GM12878 (cell line): ENCODE measurements at regions not wholly inside any gene's neighbourhood (a gene's known extent, or its start where the extent isn't known, plus 50 kb on each side); places are given as distances from the start of the nearest gene placed in this dataset.

Experiments
- ATAC-seq: fragments of 200-7000 bp; cut with Tn5 transposase; 3 replicates; pipeline ENCODE4 v1.9.1; 2020; ENCODE audit warnings: mild to moderate bottlenecking, moderate library complexity
- BruUV-seq: library from RNA; stranded (reverse); fragments of 400-500 nt; replicated peaks from 2 replicates; lab custom pipeline; 2021; lab: Mats Ljungman, UMichigan
- CTCF ChIA-PET: fragments of 300-600 bp; sonication (Branson Sonifier 250); formaldehyde crosslinking; extraction: SDS; loops from one replicate; lab custom pipeline; 2021; ENCODE audit warnings: inconsistent platforms; lab: Yijun Ruan, JAX
- POLR2A ChIA-PET: fragments of 350-600 bp; formaldehyde crosslinking; extraction: SDS; loops from one replicate; lab custom pipeline; 2021; ENCODE audit warnings: inconsistent platforms; lab: Charles Lee
- RAD21 ChIA-PET: fragments of 300-600 bp; sonication (Branson Sonifier 250); formaldehyde crosslinking; loops from one replicate; lab custom pipeline; 2023; ENCODE audit warnings: antibody characterized with exemption; ENCODE audit not compliant: unreplicated experiment; lab: Charles Lee
- SMC1A ChIA-PET: fragments of 300-600 bp; sonication (Branson Sonifier 250); formaldehyde crosslinking; loops from one replicate; lab custom pipeline; 2023; ENCODE audit not compliant: unreplicated experiment, uncharacterized antibody; lab: Charles Lee
- DNase-seq: peaks from one replicate; pipeline ENCODE4 v3.0.0-alpha.2; 2011; ENCODE audit warnings: low read depth, low spot score
- FAIRE-seq: peaks from 3 replicates; lab custom pipeline; 2011; peaks lifted over from hg19 to GRCh38; lab: Jason Lieb, UNC
- H2AFZ ChIP-seq: 2 replicates; pipeline ENCODE4 v1.6.0; 2011; ENCODE audit warnings: low read depth, low read length, control low read depth; ENCODE audit not compliant: control insufficient read depth
- H3K27ac ChIP-seq: 2 replicates; pipeline ENCODE4 v1.5.1; 2011; ENCODE audit warnings: control low read depth; ENCODE audit not compliant: control insufficient read depth, insufficient read depth
- H3K27me3 ChIP-seq, 2 experiments: replicated peaks in 1 of 2; 2 replicates each; pipeline versions ENCODE4 v1.6.0 to v1.6.1; 2011; ENCODE audit warnings: low read length in 1 of 2; ENCODE audit not compliant: control insufficient read depth in 2 of 2, insufficient read depth in 2 of 2
- H3K36me3 ChIP-seq, 2 experiments: 2 replicates each; pipeline ENCODE4 v1.5.1; 2011; ENCODE audit warnings: low read length in 1 of 2; ENCODE audit not compliant: control insufficient read depth in 2 of 2, insufficient read depth in 2 of 2
- H3K4me1 ChIP-seq: 2 replicates; pipeline ENCODE4 v1.6.1; 2011; ENCODE audit warnings: mild to moderate bottlenecking, low read length, moderate library complexity, mixed read lengths; ENCODE audit not compliant: control insufficient read depth, insufficient read depth
- H3K4me2 ChIP-seq: 2 replicates; pipeline ENCODE4 v1.6.0; 2011; ENCODE audit warnings: control low read depth; ENCODE audit not compliant: control insufficient read depth, insufficient read depth
- H3K4me3 ChIP-seq: fragments of 200-600 bp; sonication (generic); 2 replicates; pipeline ENCODE4 v1.5.1; 2016
- H3K79me2 ChIP-seq: 2 replicates; pipeline ENCODE4 v1.6.0; 2011; ENCODE audit warnings: low read length; ENCODE audit not compliant: control insufficient read depth, insufficient read depth
- H3K9ac ChIP-seq: 2 replicates; pipeline ENCODE4 v1.8.0; 2011; ENCODE audit warnings: low read length, control low read depth, mixed read lengths; ENCODE audit not compliant: control insufficient read depth, insufficient read depth
- H3K9me3 ChIP-seq: replicated peaks from 3 replicates; pipeline ENCODE4 v1.5.1; 2011; ENCODE audit warnings: mild to moderate bottlenecking, low read length; ENCODE audit not compliant: control insufficient read depth, insufficient read depth
- H4K20me1 ChIP-seq: 2 replicates; pipeline ENCODE4 v1.6.0; 2011; ENCODE audit not compliant: control insufficient read depth, insufficient read depth
- ATF7 ChIP-seq: fragments of 450-650 bp; IDR thresholded peaks from 2 replicates; pipeline ENCODE4 v1.6.1; 2016; ENCODE audit warnings: low read depth, mild to moderate bottlenecking
- HCFC1 ChIP-seq: fragments of 150-350 bp; IDR thresholded peaks from 2 replicates; pipeline ENCODE4 v1.6.1; 2014; ENCODE audit warnings: low read length
- JUNB ChIP-seq: IDR thresholded peaks from 2 replicates; pipeline ENCODE4 v1.6.1; 2016; ENCODE audit warnings: antibody characterized with exemption, mild to moderate bottlenecking
- MXI1 ChIP-seq: fragments of 150-350 bp; IDR thresholded peaks from 2 replicates; pipeline ENCODE4 v1.6.1; 2011; ENCODE audit warnings: low read depth, mild to moderate bottlenecking, inconsistent platforms, low read length, improper control_type of control experiment
- RBBP5 ChIP-seq: fragments of 200-600 bp; sonication (generic); conservative IDR thresholded peaks from 2 replicates; pipeline ENCODE4 v1.6.1; 2016
- SIN3A ChIP-seq: IDR thresholded peaks from 2 replicates; pipeline ENCODE4 v1.6.1; 2012; ENCODE audit warnings: low read depth, low read length, improper control_type of control experiment
- SREBF1 ChIP-seq: IDR thresholded peaks from 2 replicates; pipeline ENCODE4 v1.6.1; 2012; ENCODE audit warnings: mild to moderate bottlenecking, low read length
- TARDBP ChIP-seq: IDR thresholded peaks from 2 replicates; pipeline ENCODE4 v1.6.1; 2016; ENCODE audit warnings: borderline replicate concordance
- TBL1XR1 ChIP-seq: IDR thresholded peaks from 2 replicates; pipeline ENCODE4 v1.6.1; 2012; ENCODE audit warnings: low read depth, low read length, improper control_type of control experiment
- TCF12 ChIP-seq: IDR thresholded peaks from 2 replicates; pipeline ENCODE4 v1.6.1; 2011; ENCODE audit warnings: low read depth, mild to moderate bottlenecking, low read length
- ZNF592 ChIP-seq: fragments of 450-650 bp; IDR thresholded peaks from 2 replicates; pipeline ENCODE4 v1.6.1; 2017; ENCODE audit warnings: mild to moderate bottlenecking, moderate library complexity
- WGBS: methylation state at CpG from one replicate; pipeline ENCODE4 v1.1.6; 2016; ENCODE audit warnings: low lambda C conversion rate; ENCODE audit not compliant: insufficient replicate concordance, insufficient coverage; ENCODE audit errors: missing lambda C conversion rate; 5-methylcytosine and 5-hydroxymethylcytosine counted together
- in situ Hi-C: fragments of 300-500 bp; cut with MboI; formaldehyde crosslinking; loops from 9 replicates; pipeline ENCODE4 v1.14.3; 2018; ENCODE audit warnings: mixed read lengths
- intact Hi-C: fragments of 100-400 bp; cut with micrococcal nuclease; formaldehyde crosslinking; loops from one replicate; pipeline ENCODE4 v1.14.2; 2022; ENCODE audit not compliant: unreplicated experiment
- TF ChIP-seq, protein P1 (sequence below): IDR thresholded peaks from 2 replicates; pipeline ENCODE4 v1.6.1; 2012; ENCODE audit warnings: low read length, inconsistent platforms
- TF ChIP-seq, protein P2 (sequence below): fragments of 450-650 bp; IDR thresholded peaks from 2 replicates; pipeline ENCODE4 v1.6.1; 2017; ENCODE audit warnings: borderline replicate concordance

DNA sequence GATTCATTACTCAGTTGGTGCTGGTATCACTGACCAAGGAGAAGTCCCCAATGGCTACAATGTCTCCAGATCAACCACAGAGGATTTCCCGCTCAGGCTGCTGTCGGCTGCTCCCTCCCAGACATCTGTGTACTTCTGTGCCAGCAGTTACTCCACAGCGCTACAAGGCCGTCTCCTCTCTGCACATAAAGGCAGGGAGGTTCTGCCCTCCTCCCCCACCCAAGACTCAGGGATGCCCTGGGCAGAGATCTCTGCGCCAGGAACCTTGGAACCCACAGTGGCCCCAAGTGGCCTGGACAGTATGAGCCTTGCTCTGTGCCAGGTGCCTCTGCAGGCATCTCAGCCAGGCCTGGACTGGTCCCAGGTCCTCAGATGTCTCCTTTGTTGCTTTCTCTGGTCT is 193.4 kb upstream of the PRSS58 start:
- H3K4me1 ChIP-seq: no peaks in the 10 kb centered on the region
- H2AFZ ChIP-seq: no peak overlapping the region
- no peak for DNase-seq
- FAIRE-seq: no peak
- H3K4me2 ChIP-seq: no peak overlapping the region
- intact Hi-C loops (no loop called here), in situ Hi-C loops (no loop called here)
- no TSS peak for BruUV-seq
- peaks cover 0 to 4% of the 10 kb centered on the region in 2 experiments; a peak in 2 of 4 replicates for H3K27me3 ChIP-seq
- H3K79me2 ChIP-seq: no peaks in the 10 kb centered on the region
- SMC1A ChIA-PET: no interaction called here
- H3K27ac ChIP-seq: no peak overlapping the region
- CTCF ChIA-PET: no interaction called here
- no peaks in the 10 kb centered on the region for H3K36me3 ChIP-seq
- no peaks in the 10 kb centered on the region for H3K9me3 ChIP-seq
- H4K20me1 ChIP-seq: no peaks in the 10 kb centered on the region
- no peak overlapping the region for H3K9ac ChIP-seq
- no peak for ATAC-seq
- TF ChIP-seq TBL1XR1: no peak
- TF ChIP-seq, all 136 proteins: peak for 0
- RAD21 ChIA-PET: no interaction called here
- 6% methylated on average over 5 of the region's 5 CpGs for WGBS
- POLR2A ChIA-PET: no interaction called here
- no peak overlapping the region for H3K4me3 ChIP-seq

DNA sequence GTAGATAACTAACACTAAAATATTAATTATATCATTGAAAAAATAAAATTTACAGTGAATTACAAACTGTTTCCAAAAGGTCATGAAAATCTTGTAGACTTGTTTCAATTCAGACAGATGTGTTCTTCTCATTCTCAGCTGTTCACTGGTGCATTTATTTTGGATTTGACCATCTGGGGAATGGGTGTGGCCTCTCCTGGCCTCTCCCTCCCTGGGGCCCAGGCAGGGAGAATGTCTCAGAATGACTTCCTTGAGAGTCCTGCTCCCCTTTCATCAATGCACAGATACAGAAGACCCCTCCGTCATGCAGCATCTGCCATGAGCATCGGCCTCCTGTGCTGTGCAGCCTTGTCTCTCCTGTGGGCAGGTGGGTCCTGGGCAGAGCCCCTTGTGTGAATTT is 192.8 kb upstream of the PRSS58 start:
- 17% methylated on average over 2 of the region's 2 CpGs for WGBS
- in situ Hi-C loops: no loop called here
- no peaks in the 10 kb centered on the region for H3K4me1 ChIP-seq
- no peak overlapping the region for H2AFZ ChIP-seq
- ChIA-PET SMC1A (no interaction called here), RAD21 (no interaction called here), CTCF (no interaction called here), POLR2A (no interaction called here)
- no peak overlapping the region for H3K9ac ChIP-seq
- H3K4me3 ChIP-seq: no peak overlapping the region
- H3K9me3 ChIP-seq: no peaks in the 10 kb centered on the region
- no peaks in the 10 kb centered on the region for H4K20me1 ChIP-seq
- no peak for ATAC-seq
- H3K27me3 ChIP-seq: peaks cover 0 to 4% of the 10 kb centered on the region in 2 experiments; a peak in 2 of 4 replicates
- no peak overlapping the region for H3K27ac ChIP-seq
- H3K36me3 ChIP-seq: no peaks in the 10 kb centered on the region
- intact Hi-C loops: no loop called here
- no peaks in the 10 kb centered on the region for H3K79me2 ChIP-seq
- H3K4me2 ChIP-seq: no peak overlapping the region
- DNase-seq: no peak
- no peak for FAIRE-seq
- BruUV-seq: no TSS peak
- no peak for TF ChIP-seq TARDBP
- TF ChIP-seq SIN3A: no peak
- TF ChIP-seq SREBF1: no peak
- TF ChIP-seq HCFC1: no peak
- TF ChIP-seq ATF7: no peak
- no peak for TF ChIP-seq JUNB
- no peak for TF ChIP-seq MXI1
- no peak for TF ChIP-seq RBBP5
- TF ChIP-seq TBL1XR1: no peak
- TF ChIP-seq ZNF592: no peak
- no peak for TF ChIP-seq TCF12
- TF ChIP-seq, protein P1, sequence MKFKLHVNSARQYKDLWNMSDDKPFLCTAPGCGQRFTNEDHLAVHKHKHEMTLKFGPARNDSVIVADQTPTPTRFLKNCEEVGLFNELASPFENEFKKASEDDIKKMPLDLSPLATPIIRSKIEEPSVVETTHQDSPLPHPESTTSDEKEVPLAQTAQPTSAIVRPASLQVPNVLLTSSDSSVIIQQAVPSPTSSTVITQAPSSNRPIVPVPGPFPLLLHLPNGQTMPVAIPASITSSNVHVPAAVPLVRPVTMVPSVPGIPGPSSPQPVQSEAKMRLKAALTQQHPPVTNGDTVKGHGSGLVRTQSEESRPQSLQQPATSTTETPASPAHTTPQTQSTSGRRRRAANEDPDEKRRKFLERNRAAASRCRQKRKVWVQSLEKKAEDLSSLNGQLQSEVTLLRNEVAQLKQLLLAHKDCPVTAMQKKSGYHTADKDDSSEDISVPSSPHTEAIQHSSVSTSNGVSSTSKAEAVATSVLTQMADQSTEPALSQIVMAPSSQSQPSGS: no peak
- TF ChIP-seq, protein P2, sequence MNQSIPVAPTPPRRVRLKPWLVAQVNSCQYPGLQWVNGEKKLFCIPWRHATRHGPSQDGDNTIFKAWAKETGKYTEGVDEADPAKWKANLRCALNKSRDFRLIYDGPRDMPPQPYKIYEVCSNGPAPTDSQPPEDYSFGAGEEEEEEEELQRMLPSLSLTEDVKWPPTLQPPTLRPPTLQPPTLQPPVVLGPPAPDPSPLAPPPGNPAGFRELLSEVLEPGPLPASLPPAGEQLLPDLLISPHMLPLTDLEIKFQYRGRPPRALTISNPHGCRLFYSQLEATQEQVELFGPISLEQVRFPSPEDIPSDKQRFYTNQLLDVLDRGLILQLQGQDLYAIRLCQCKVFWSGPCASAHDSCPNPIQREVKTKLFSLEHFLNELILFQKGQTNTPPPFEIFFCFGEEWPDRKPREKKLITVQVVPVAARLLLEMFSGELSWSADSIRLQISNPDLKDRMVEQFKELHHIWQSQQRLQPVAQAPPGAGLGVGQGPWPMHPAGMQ: no peak
